Effector memory CD8-positive, alpha-beta T cell (primary cell): ENCODE measurements at regions not wholly inside any gene's neighbourhood (a gene's known extent, or its start where the extent isn't known, plus 50 kb on each side); places are given as distances from the start of the nearest gene placed in this dataset.

ENCODE experiments used
- ATAC-seq: fragments of 150-1000 bp; cut with Tn5 transposase; replicated peaks from 2 replicates; pipeline ENCODE4 v1.10.0; 2021; ENCODE audit warnings: mild to moderate bottlenecking, moderate library complexity
- DNase-seq, 3 experiments: peaks; one replicate each; pipeline ENCODE4 v3.0.0; 2021
- H3K27ac Mint-ChIP-seq, 2 donors: one replicate each; pipeline ENCODE4 v1.8.0; 2022; ENCODE audit warnings: mild to moderate bottlenecking in 2 of 2, mixed read lengths in 2 of 2, moderate library complexity in 2 of 2
- H3K27me3 Mint-ChIP-seq, 2 donors: one replicate each; pipeline ENCODE4 v1.8.0; 2022; ENCODE audit warnings: mixed read lengths in 2 of 2
- H3K36me3 Mint-ChIP-seq: one replicate; pipeline ENCODE4 v1.8.0; 2022; ENCODE audit warnings: mild to moderate bottlenecking, moderate library complexity, mixed read lengths; ENCODE audit not compliant: insufficient read depth
- H3K4me1 Mint-ChIP-seq, 2 donors: one replicate each; pipeline ENCODE4 v1.8.0; 2022; ENCODE audit warnings: low read depth in 2 of 2, mixed read lengths in 2 of 2
- H3K4me3 Mint-ChIP-seq, 2 donors: one replicate each; pipeline ENCODE4 v1.8.0; 2022; ENCODE audit warnings: mild to moderate bottlenecking in 2 of 2, mixed read lengths in 2 of 2, moderate library complexity in 2 of 2
- H3K9me3 Mint-ChIP-seq, 2 donors: one replicate each; pipeline ENCODE4 v1.8.0; 2022; ENCODE audit warnings: mixed read lengths in 2 of 2

DNA sequence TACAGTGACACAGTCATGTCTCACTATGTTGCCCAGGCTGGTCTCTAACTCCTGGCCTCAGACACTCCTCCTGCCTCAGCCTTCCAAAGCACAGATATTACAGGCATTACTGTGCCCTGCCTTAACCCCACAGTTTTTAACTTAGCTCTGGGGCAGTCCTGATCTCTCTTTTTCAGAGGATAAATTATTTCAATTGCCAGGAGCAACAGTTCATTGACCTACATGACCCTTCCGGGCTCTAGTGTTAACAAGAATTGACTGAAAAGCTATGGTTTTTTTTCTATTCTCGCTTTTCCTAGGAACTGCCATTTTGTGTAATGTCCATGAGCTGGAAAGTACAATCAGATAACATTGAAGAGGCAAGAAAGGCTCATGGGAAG lies 92.8 kb downstream of the HNRNPLL start:
- H3K9me3 Mint-ChIP-seq = no peaks in the 10 kb centered on the region
- H3K36me3 Mint-ChIP-seq = no peaks in the 10 kb centered on the region
- no peak for ATAC-seq
- DNase-seq = no peak
- no peak overlapping the region for H3K27ac Mint-ChIP-seq
- H3K4me1 Mint-ChIP-seq = peaks cover 4 to 6% of the 10 kb centered on the region in 2 donors
- peaks cover 2 to 3% of the 10 kb centered on the region in 2 donors for H3K27me3 Mint-ChIP-seq
- no peak overlapping the region for H3K4me3 Mint-ChIP-seq

DNA sequence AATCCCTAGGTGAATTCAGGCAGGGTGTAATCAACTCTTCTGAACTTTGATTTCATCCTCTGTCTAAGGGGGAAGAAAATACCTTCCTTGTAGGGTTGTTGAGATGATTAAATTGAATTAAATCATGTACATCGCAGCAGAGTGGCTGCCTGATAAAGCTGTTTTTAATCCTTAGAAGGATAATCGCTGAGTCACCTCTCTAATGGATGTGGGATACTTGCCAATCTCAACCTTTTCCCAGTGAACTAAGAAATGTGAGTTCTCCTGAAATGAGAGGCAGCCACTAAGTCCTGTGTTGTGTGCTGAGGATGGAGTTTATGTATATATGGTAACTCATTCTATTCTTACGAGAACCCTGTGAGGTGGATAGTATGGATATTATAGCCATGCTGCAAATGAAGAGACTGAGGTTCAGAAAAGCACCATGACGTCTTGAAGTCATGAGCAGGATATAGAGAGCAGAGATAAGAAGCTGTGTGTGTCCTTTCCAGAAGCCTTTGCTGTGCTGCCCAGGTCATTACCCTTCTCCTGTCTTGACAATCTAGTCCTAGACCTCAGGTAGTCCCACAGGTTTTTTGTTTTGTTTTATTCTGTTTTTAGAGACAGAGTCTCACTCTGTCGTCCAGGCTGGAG lies 93.3 kb downstream of the HNRNPLL start:
- ATAC-seq = no peak
- H3K4me3 Mint-ChIP-seq = no peak overlapping the region
- no peak overlapping the region for H3K27ac Mint-ChIP-seq
- H3K36me3 Mint-ChIP-seq = no peaks in the 10 kb centered on the region
- no peaks in the 10 kb centered on the region for H3K9me3 Mint-ChIP-seq
- peaks cover 0 to 1% of the 10 kb centered on the region in 2 donors for H3K27me3 Mint-ChIP-seq
- DNase-seq = no peak
- H3K4me1 Mint-ChIP-seq = peaks cover 4 to 6% of the 10 kb centered on the region in 2 donors

DNA sequence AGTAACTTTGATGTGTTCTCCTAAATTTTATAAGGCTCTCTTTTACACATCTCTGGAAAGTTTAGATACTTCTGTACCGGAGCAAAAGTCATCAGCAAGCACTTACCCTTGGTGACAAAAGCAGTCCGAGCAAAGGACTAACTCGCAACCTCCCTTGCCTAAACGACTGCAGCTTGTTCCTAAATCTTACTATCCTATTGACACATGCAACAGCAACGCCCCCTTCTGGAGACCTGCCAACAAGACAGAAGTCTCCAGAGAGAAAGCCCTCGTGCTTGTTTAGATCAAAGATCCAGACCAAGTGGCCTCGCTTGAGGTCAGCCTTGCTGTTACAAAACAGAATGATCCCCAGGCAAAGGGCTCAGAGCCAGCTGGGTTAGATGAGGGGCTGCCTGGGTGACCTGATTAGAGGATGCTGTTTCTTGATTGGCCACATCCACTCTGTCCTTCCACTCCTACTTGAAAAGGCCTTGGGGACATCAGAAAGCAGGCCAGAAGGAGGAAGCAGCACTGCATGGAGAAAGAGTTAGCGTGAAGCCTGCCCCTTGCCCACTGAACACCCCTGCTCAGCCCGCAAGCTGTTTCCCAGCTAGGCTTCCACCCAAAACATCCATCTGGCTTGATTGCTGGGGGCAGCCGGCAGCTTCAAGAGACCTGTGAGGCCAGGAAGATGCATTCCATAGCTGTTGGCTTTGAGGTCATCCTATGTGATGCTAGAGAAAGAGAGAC lies 94.3 kb downstream of the HNRNPLL start:
- Mint-ChIP-seq H3K4me3 (no peak overlapping the region), H3K27ac (no peak overlapping the region), H3K27me3 (peaks cover 0 to 11% of the 10 kb centered on the region in 2 donors), H3K9me3 (no peaks in the 10 kb centered on the region), H3K4me1 (peaks cover 4 to 6% of the 10 kb centered on the region in 2 donors), H3K36me3 (no peaks in the 10 kb centered on the region)
- peak; percentile 66 to 74 (median 72) for DNase-seq
- peak; percentile 78 for ATAC-seq

DNA sequence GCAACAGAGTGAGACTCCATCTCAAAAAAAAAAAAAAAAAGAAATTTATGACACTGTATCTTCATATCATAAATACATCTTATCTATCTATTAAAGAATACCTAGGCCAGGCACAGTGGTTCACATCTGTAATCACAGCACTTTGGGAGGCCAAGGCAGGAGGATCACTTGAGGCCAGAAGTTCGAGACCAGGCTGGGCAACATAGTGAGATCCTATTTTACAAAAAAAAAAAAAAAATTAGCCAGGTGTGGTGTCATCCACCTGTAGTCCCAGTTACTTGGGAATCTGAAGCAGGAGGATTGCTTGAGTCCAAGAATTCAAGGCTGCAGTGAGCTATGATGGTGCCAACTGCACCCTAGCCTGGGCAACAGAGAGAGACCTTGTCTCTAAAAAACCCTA lies 95.0 kb downstream of the HNRNPLL start:
- peaks cover 0 to 18% of the 10 kb centered on the region in 2 donors for H3K27me3 Mint-ChIP-seq
- H3K36me3 Mint-ChIP-seq = no peaks in the 10 kb centered on the region
- H3K4me1 Mint-ChIP-seq = peaks cover 4 to 6% of the 10 kb centered on the region in 2 donors
- H3K27ac Mint-ChIP-seq = no peak overlapping the region
- no peaks in the 10 kb centered on the region for H3K9me3 Mint-ChIP-seq
- DNase-seq (no peak), ATAC-seq (no peak)
- H3K4me3 Mint-ChIP-seq = no peak overlapping the region

DNA sequence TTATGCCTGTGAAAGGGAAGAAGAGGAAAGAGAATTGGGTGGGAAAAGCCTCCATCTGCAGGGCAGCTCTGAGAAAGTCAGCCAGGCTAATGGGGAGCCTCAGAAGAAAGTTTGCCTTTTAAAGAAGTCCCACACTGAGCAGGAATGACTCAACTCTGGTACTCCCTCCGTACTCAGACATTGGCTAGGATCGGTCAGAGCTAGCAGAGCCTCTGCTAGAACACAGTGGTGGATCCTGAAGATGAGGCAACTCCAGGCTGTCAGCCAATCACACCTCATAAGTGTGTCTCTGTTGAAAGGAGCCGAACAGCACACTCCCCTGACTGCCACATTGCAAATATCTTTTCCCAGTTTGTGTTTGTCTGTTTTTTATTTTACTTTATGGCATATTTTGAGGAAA lies 96.9 kb downstream of the HNRNPLL start:
- Mint-ChIP-seq H3K9me3 (peaks cover 0 to 7% of the 10 kb centered on the region in 2 donors), H3K27me3 (peaks cover 13 to 38% of the 10 kb centered on the region in 2 donors), H3K4me3 (no peak overlapping the region), H3K36me3 (no peaks in the 10 kb centered on the region), H3K4me1 (peaks cover 4 to 6% of the 10 kb centered on the region in 2 donors), H3K27ac (no peak overlapping the region)
- ATAC-seq (no peak), DNase-seq (no peak)

DNA sequence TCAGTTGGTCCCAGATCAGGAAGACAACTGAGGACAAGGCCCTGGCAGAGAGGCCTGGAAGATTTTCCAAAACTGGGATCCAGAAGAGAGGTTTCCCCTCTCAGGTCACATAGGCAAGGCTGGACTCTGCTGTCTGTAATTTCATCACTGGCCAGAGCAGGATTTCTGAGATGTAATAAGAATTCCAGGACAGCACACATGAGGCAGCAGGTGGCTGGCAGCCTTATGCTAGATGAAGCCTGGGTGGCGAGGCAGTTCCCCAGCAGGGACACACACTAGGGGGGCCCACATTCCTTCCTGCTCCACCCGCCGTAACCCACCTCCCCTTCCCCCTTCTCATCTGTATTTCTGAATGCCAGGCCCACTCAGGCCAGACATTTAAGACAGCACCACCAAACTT lies 98.6 kb downstream of the HNRNPLL start:
- no peak overlapping the region for H3K27ac Mint-ChIP-seq
- DNase-seq (no peak), ATAC-seq (no peak)
- H3K4me3 Mint-ChIP-seq = no peak overlapping the region
- no peaks in the 10 kb centered on the region for H3K36me3 Mint-ChIP-seq
- peaks cover 0 to 7% of the 10 kb centered on the region in 2 donors for H3K9me3 Mint-ChIP-seq
- peaks cover 22 to 50% of the 10 kb centered on the region in 2 donors for H3K27me3 Mint-ChIP-seq
- H3K4me1 Mint-ChIP-seq = peaks cover 4 to 6% of the 10 kb centered on the region in 2 donors

DNA sequence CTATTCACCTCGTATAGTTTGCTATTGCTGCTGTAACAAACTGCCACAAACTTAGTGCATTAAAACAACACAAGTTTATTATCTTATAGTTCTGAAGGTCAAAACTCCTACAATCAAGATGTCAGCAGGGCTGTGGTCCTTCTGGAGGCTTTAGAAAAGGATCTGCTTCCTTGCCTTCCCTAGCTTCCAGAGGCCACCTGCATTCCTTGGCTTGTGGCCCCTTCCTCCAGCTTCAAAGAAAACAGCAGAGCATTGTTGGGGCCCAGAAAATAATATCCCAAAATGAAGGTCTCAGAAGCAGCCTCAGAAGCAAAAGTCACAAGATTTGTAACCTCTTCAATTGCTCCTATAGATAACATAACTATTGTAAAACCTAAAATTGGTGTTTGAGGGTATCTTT lies 100.6 kb downstream of the HNRNPLL start:
- no peak overlapping the region for H3K4me3 Mint-ChIP-seq
- H3K27ac Mint-ChIP-seq = no peak overlapping the region
- H3K27me3 Mint-ChIP-seq = peaks cover 22 to 50% of the 10 kb centered on the region in 2 donors
- no peak for DNase-seq
- ATAC-seq = no peak
- peaks cover 0 to 6% of the 10 kb centered on the region in 2 donors for H3K4me1 Mint-ChIP-seq
- peaks cover 0 to 7% of the 10 kb centered on the region in 2 donors for H3K9me3 Mint-ChIP-seq
- H3K36me3 Mint-ChIP-seq = no peaks in the 10 kb centered on the region

DNA sequence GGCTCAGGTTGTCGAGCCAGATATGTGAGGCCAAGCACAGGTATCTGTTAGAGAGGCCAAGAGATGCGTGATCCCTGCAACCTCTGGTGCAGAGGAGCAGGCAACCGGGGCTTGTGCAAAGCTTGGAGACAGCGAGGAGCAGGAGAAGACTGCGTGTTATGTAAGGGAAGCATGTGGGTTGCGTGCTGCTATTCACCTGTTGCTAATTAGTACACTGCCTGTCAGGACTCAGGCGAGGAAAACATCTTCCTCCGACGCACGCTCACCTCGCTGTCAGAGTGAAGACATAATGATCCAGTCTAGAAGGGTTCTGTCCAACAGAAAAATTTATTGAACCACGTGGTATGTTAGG lies 102.5 kb downstream of the HNRNPLL start:
- Mint-ChIP-seq H3K9me3 (peaks cover 0 to 7% of the 10 kb centered on the region in 2 donors), H3K27ac (no peak overlapping the region), H3K4me3 (no peak overlapping the region), H3K4me1 (peaks cover 0 to 6% of the 10 kb centered on the region in 2 donors), H3K36me3 (no peaks in the 10 kb centered on the region), H3K27me3 (peaks cover 22 to 50% of the 10 kb centered on the region in 2 donors)
- DNase-seq (no peak), ATAC-seq (no peak)

DNA sequence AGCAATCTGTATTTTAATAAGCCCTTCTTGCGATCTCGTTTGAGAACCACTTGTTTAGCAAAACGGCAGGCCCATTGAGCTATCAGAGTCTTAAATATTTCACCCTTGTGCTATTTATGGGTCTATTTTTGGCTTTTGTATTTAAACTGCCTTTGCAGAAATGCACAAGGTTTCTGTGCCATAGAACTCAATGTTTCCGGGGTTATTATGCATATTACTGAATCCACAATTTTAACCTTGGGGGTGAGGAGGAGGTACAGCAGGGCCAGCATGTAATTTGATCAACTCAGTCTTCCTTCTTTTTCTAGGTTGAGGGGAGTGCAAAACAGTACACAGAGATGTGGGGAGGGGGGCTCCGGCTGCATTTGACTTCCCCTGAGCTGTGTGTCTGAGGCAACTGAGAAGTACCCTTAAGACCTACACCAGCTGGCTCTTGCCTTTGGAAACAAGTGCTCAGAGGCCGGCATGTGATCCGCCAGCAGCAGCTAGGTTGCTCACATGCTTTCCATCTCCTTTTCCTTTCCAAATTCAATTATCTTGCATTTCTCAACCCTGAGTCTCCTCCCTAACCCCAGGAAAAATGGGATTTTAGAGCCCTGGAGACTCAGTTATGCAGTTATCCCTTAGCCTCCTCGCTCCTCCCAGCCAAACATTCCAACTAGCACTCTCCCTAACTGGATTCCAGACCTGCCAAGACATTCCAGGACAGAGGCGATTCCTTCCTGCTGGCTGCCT lies 103.0 kb downstream of the HNRNPLL start:
- DNase-seq (no peak), ATAC-seq (no peak)
- H3K4me3 Mint-ChIP-seq = no peak overlapping the region
- peaks cover 22 to 50% of the 10 kb centered on the region in 2 donors for H3K27me3 Mint-ChIP-seq
- peaks cover 0 to 6% of the 10 kb centered on the region in 2 donors for H3K4me1 Mint-ChIP-seq
- peaks cover 0 to 7% of the 10 kb centered on the region in 2 donors for H3K9me3 Mint-ChIP-seq
- H3K27ac Mint-ChIP-seq = no peak overlapping the region
- H3K36me3 Mint-ChIP-seq = no peaks in the 10 kb centered on the region

DNA sequence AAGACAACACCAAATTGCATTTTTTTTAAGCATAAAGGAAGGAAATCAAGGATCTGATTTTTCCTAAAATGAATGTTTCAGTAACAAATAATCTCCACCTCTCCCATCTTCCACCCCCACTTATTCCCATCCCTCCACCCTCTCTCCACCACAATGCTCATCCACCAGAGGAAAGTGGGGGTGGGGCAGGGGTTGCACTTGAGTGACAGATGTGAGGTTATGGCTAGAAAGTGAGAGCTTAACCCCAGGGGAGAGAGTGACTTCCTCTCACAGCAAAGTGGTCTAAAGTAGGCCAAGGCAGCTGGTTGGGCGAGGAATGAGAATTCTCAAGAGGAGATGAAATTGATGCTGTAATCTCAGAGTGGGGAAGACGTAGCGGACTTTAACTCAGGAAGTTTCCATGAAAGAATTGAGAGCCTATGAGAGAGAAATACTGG lies 104.7 kb downstream of the HNRNPLL start:
- Mint-ChIP-seq H3K9me3 (peaks cover 0 to 7% of the 10 kb centered on the region in 2 donors), H3K27ac (peak overlapping the region in 1 of 2 donors; percentile 11), H3K36me3 (no peaks in the 10 kb centered on the region), H3K4me3 (no peak overlapping the region), H3K27me3 (peaks cover 29 to 45% of the 10 kb centered on the region in 2 donors), H3K4me1 (peaks cover 0 to 6% of the 10 kb centered on the region in 2 donors)
- ATAC-seq (no peak), DNase-seq (no peak)

DNA sequence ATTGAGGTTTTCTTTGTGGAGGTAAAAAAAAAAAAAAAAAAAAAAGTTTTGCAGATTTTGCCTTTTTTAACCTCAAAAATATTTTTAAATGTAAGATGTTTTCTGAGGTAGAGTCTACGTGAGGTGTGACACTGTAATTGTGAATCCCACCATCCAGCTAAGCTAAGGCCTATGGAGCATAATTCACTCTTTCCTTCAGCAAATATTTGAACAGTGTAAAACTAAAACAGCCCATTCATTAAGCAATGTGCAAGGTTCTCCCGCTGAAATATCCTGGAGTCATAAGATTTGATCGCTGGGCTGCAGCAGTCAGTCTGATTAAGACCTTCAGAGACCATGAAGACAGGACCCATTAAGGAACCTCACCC lies 105.1 kb downstream of the HNRNPLL start:
- Mint-ChIP-seq H3K27me3 (peaks cover 29 to 40% of the 10 kb centered on the region in 2 donors), H3K4me3 (no peak overlapping the region), H3K36me3 (no peaks in the 10 kb centered on the region), H3K9me3 (peaks cover 0 to 7% of the 10 kb centered on the region in 2 donors), H3K27ac (no peak overlapping the region), H3K4me1 (peaks cover 0 to 6% of the 10 kb centered on the region in 2 donors)
- no peak for DNase-seq
- ATAC-seq = no peak

DNA sequence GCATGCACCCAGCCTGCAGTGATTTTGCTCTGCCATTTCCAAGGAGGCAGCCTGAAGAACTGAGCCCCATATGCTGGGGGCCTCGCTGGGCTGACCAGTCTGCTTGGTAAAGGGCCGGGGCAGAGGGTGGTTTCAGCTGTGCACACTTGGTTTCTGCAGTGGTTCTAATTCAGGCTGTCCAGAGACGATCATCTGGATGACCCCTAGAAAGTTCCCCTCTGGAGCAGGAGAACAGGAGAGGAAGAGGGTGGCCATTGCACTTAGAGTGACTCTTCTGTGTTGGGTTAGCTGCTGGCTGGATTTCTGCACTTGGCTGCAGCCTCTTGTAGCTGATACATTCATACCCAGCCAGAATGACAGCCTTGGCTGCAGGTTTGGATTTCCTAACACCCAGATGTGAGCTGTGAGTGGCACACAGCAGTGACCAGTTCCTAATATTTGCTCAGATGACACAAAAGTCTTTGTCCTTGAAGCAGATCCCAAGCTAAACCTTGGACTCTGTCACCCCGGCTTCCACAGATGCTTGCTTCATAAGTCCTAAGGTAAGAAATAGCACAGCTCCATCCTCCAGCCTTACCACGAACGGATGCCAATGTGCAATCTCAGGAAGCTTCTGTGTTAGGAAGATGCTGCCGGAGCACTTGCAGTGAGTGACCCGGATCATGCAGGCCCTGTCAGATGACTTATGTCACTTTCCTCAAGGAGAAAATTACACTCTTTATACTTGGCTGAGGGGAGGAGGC lies 105.6 kb downstream of the HNRNPLL start:
- H3K27me3 Mint-ChIP-seq = peaks cover 28 to 35% of the 10 kb centered on the region in 2 donors
- ATAC-seq = no peak
- H3K4me1 Mint-ChIP-seq = peaks cover 0 to 6% of the 10 kb centered on the region in 2 donors
- H3K4me3 Mint-ChIP-seq = no peak overlapping the region
- H3K36me3 Mint-ChIP-seq = no peaks in the 10 kb centered on the region
- no peak overlapping the region for H3K27ac Mint-ChIP-seq
- H3K9me3 Mint-ChIP-seq = peaks cover 0 to 5% of the 10 kb centered on the region in 2 donors
- no peak for DNase-seq

DNA sequence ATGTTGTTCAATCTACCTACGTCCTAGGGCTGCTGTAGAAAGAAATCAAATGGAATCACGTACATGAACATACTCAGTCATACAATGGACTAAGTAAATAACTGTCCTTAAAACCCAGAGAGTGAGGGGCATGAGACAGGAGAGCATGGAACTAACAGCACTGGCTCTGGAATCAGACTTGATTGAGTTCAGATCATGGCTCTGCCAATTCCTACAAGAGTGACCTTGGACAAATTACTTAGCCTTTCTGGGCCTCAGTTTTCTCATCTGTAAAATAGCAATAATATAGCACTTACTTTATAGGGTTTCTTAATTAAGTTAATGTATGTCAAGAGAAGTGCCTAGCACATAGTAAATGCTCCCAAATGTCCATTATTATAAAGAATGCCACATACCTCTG lies 106.8 kb downstream of the HNRNPLL start:
- Mint-ChIP-seq H3K27me3 (peaks cover 17 to 23% of the 10 kb centered on the region in 2 donors), H3K4me1 (peaks cover 0 to 6% of the 10 kb centered on the region in 2 donors), H3K27ac (no peak overlapping the region), H3K9me3 (no peaks in the 10 kb centered on the region), H3K4me3 (no peak overlapping the region), H3K36me3 (no peaks in the 10 kb centered on the region)
- no peak for ATAC-seq
- no peak for DNase-seq
